ENCODE measurements at regions not wholly inside any gene's neighbourhood (a gene's known extent, or its start where the extent isn't known, plus 50 kb on each side); places are given as distances from the start of the nearest gene placed in this dataset.

GRCh38 chr20:11429168-11429567 lies 488.5 kb upstream of the BTBD3 start:
- TF ChIP-seq CTCF (IDR thresholded peaks at IDR 0.05; ENCODE audit: low read depth, low read length) (no peak), EZH2phosphoT487 (IDR thresholded peaks at IDR 0.05; ENCODE audit: low read depth) (no peak)

Data from OCI-LY3 (cell line).